SK-N-SH treated with all-trans-retinoic acid at 6 μM for 48 hours (cell line): ENCODE measurements at regions not wholly inside any gene's neighbourhood (a gene's known extent, or its start where the extent isn't known, plus 50 kb on each side); places are given as distances from the start of the nearest gene placed in this dataset.

Experiments used
- CSDC2 ChIP-seq: fragments of 250-450 bp; sonication (Bioruptor Pico); IDR thresholded peaks from 2 replicates; pipeline ENCODE4 v1.5.0; 2020; ENCODE audit warnings: mild to moderate bottlenecking, moderate library complexity
- TCF4 ChIP-seq: fragments of 250-450 bp; sonication (Bioruptor Pico); IDR thresholded peaks from 2 replicates; pipeline ENCODE4 v1.8.0; 2021; ENCODE audit warnings: mild to moderate bottlenecking, moderate library complexity, borderline replicate concordance
- ZFP30 ChIP-seq: fragments of 450-650 bp; formaldehyde crosslinking; IDR thresholded peaks from 2 replicates; pipeline ENCODE4 v1.5.0; 2022; ENCODE audit warnings: mild to moderate bottlenecking, moderate library complexity
- ZNF565 ChIP-seq: fragments of 450-650 bp; formaldehyde crosslinking; conservative IDR thresholded peaks from 2 replicates; pipeline ENCODE4 v1.5.0; 2020; ENCODE audit warnings: low read depth, mild to moderate bottlenecking, moderate library complexity
- ZNF70 ChIP-seq: fragments of 450-650 bp; formaldehyde crosslinking; IDR thresholded peaks from 2 replicates; pipeline ENCODE4 v1.5.0; 2020; ENCODE audit warnings: mild to moderate bottlenecking, moderate library complexity
- ZNF8 ChIP-seq: fragments of 450-650 bp; formaldehyde crosslinking; IDR thresholded peaks from 2 replicates; pipeline ENCODE4 v1.5.0; 2020; ENCODE audit warnings: mild to moderate bottlenecking, moderate library complexity
- TF ChIP-seq, protein P1 (sequence below): fragments of 250-450 bp; sonication (Bioruptor Pico); IDR thresholded peaks from 2 replicates; pipeline ENCODE4 v1.5.0; 2020; ENCODE audit warnings: mild to moderate bottlenecking, moderate library complexity
- TF ChIP-seq, protein P2 (sequence below): fragments of 250-450 bp; sonication (Bioruptor Pico); IDR thresholded peaks from 2 replicates; pipeline ENCODE4 v1.8.0; 2020; ENCODE audit warnings: mild to moderate bottlenecking, moderate library complexity, borderline replicate concordance

DNA sequence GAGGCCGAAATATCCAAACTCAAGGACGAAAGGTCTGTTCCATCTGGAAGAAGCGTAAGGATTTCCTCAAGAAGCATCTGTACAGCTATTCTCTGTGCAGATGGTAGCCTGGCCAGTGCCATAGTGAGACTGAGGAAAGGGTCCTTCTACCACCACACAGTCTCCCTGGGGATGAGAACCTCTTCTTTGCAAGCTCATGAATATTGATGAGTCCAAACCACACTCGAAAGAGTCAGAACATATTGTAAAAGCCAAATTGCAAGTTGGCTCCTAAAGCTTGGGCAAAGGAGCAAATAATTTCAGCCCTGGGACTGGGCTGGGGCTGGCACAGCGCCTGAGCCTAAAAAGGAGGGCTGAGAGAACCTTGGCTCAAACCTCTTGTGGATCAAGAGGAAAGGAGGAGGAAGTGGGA lies 66.1 kb upstream of the PIP4K2A start:
- TF ChIP-seq ZNF565 (CRISPR knock-in tag) = no peak
- TF ChIP-seq CSDC2 (CRISPR knock-in tag) = no peak
- TF ChIP-seq ZFP30 (CRISPR knock-in tag) = no peak
- TF ChIP-seq, protein P1, sequence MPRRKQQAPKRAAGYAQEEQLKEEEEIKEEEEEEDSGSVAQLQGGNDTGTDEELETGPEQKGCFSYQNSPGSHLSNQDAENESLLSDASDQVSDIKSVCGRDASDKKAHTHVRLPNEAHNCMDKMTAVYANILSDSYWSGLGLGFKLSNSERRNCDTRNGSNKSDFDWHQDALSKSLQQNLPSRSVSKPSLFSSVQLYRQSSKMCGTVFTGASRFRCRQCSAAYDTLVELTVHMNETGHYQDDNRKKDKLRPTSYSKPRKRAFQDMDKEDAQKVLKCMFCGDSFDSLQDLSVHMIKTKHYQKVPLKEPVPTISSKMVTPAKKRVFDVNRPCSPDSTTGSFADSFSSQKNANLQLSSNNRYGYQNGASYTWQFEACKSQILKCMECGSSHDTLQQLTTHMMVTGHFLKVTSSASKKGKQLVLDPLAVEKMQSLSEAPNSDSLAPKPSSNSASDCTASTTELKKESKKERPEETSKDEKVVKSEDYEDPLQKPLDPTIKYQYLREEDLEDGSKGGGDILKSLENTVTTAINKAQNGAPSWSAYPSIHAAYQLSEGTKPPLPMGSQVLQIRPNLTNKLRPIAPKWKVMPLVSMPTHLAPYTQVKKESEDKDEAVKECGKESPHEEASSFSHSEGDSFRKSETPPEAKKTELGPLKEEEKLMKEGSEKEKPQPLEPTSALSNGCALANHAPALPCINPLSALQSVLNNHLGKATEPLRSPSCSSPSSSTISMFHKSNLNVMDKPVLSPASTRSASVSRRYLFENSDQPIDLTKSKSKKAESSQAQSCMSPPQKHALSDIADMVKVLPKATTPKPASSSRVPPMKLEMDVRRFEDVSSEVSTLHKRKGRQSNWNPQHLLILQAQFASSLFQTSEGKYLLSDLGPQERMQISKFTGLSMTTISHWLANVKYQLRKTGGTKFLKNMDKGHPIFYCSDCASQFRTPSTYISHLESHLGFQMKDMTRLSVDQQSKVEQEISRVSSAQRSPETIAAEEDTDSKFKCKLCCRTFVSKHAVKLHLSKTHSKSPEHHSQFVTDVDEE (CRISPR knock-in tag) = no peak
- TF ChIP-seq ZNF8 (CRISPR knock-in tag) = no peak
- TF ChIP-seq, protein P2, sequence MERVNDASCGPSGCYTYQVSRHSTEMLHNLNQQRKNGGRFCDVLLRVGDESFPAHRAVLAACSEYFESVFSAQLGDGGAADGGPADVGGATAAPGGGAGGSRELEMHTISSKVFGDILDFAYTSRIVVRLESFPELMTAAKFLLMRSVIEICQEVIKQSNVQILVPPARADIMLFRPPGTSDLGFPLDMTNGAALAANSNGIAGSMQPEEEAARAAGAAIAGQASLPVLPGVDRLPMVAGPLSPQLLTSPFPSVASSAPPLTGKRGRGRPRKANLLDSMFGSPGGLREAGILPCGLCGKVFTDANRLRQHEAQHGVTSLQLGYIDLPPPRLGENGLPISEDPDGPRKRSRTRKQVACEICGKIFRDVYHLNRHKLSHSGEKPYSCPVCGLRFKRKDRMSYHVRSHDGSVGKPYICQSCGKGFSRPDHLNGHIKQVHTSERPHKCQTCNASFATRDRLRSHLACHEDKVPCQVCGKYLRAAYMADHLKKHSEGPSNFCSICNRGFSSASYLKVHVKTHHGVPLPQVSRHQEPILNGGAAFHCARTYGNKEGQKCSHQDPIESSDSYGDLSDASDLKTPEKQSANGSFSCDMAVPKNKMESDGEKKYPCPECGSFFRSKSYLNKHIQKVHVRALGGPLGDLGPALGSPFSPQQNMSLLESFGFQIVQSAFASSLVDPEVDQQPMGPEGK (CRISPR knock-in tag) = no peak
- no peak for TF ChIP-seq ZNF70
- no peak for TF ChIP-seq TCF4
